ENCODE measurements at regions not wholly inside any gene's neighbourhood (a gene's known extent, or its start where the extent isn't known, plus 50 kb on each side); places are given as distances from the start of the nearest gene placed in this dataset.

GRCh38 chr19:20321139-20321763 is 154.2 kb downstream of the ZNF486 start:
- H4K20me1 ChIP-seq (ENCODE audit: insufficient read depth, low read length): no peaks in the 10 kb centered on the region
- TF ChIP-seq CTCF (IDR thresholded peaks at IDR 0.05; ENCODE audit: low read length) (no peak), EZH2 (IDR thresholded peaks at IDR 0.05; ENCODE audit: borderline replicate concordance, low read length) (no peak)
- peaks cover 31% of the 10 kb centered on the region for H3K4me1 ChIP-seq (ENCODE audit: insufficient read depth, low read length, severe bottlenecking)
- no peak overlapping the region for H3K4me2 ChIP-seq (ENCODE audit: low read length)
- H3K36me3 ChIP-seq (ENCODE audit: insufficient read depth, low read length): no peaks in the 10 kb centered on the region
- H3K9me2 ChIP-seq (ENCODE audit: low read depth, low read length): no peaks in the 10 kb centered on the region
- H3K27ac ChIP-seq (ENCODE audit: low read depth, low read length, poor library complexity, severe bottlenecking): no peak overlapping the region
- no peaks in the 10 kb centered on the region for H3K79me2 ChIP-seq (ENCODE audit: insufficient read depth, low read length)
- H3K27me3 ChIP-seq (ENCODE audit: insufficient read depth, low read length): no peaks in the 10 kb centered on the region
- no peaks in the 10 kb centered on the region for H3K9me3 ChIP-seq (ENCODE audit: low read length)
- no peak overlapping the region for H3K9ac ChIP-seq (ENCODE audit: low read length)
- H3K4me3 ChIP-seq (ENCODE audit: low read depth, low read length, poor library complexity, severe bottlenecking): no peak overlapping the region
- no peak overlapping the region for H2AFZ ChIP-seq (ENCODE audit: low read length)
- no peaks in the 10 kb centered on the region for H3F3A ChIP-seq (ENCODE audit: insufficient read depth, low read length)

- H4K20me1 ChIP-seq (ENCODE audit: insufficient read depth, low read length): no peaks in the 10 kb centered on the region
- no peaks in the 10 kb centered on the region for H3F3A ChIP-seq (ENCODE audit: insufficient read depth, low read length)
- no peaks in the 10 kb centered on the region for H3K79me2 ChIP-seq (ENCODE audit: insufficient read depth, low read length)
- no peaks in the 10 kb centered on the region for H3K36me3 ChIP-seq (ENCODE audit: insufficient read depth, low read length)
- no peak overlapping the region for H3K4me3 ChIP-seq (ENCODE audit: low read depth, low read length, poor library complexity, severe bottlenecking)
- H3K27ac ChIP-seq (ENCODE audit: low read depth, low read length, poor library complexity, severe bottlenecking): no peak overlapping the region
- H2AFZ ChIP-seq (ENCODE audit: low read length): no peak overlapping the region
- H3K9me2 ChIP-seq (ENCODE audit: low read depth, low read length): no peaks in the 10 kb centered on the region
- no peaks in the 10 kb centered on the region for H3K27me3 ChIP-seq (ENCODE audit: insufficient read depth, low read length)
- H3K4me1 ChIP-seq (ENCODE audit: insufficient read depth, low read length, severe bottlenecking): peaks cover 28% of the 10 kb centered on the region
- H3K9me3 ChIP-seq (ENCODE audit: low read length): no peaks in the 10 kb centered on the region
- TF ChIP-seq EZH2 (IDR thresholded peaks at IDR 0.05; ENCODE audit: borderline replicate concordance, low read length) (no peak), CTCF (IDR thresholded peaks at IDR 0.05; ENCODE audit: low read length) (no peak)
- H3K4me2 ChIP-seq (ENCODE audit: low read length): no peak overlapping the region
- no peak overlapping the region for H3K9ac ChIP-seq (ENCODE audit: low read length)
Observed at GRCh38 chr19:20320191-20320590, 153.2 kb downstream of the ZNF486 start.

DNA sequence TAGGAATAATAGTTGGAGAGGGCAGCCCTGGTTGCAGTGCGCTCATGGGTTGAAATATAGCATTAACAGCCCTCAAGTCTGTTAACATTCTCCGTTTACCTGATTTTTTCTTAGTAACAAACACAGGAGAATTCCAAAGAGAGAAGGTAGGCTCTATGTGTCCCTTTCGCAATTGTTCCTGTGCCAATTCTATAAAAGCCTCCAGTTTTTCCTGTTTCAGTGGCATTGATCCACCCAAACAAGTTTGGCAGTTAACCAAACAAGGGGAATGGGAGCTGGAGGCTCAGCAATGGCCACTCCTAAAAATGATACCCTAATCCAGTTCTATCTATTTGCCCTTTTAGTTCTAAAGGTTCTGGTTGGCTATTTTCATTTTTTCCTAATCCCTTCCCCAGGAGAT is 151.6 kb downstream of the ZNF486 start:
- H3K79me2 ChIP-seq (ENCODE audit: insufficient read depth, low read length): no peaks in the 10 kb centered on the region
- H3K9ac ChIP-seq (ENCODE audit: low read length): no peak overlapping the region
- no peaks in the 10 kb centered on the region for H3K36me3 ChIP-seq (ENCODE audit: insufficient read depth, low read length)

More for the DNA sequence above, 151.6 kb downstream of the ZNF486 start:
- no peak overlapping the region for H3K4me3 ChIP-seq (ENCODE audit: low read depth, low read length, poor library complexity, severe bottlenecking)
- peaks cover 12% of the 10 kb centered on the region for H3K4me1 ChIP-seq (ENCODE audit: insufficient read depth, low read length, severe bottlenecking)
- no peak overlapping the region for H2AFZ ChIP-seq (ENCODE audit: low read length)
- H3K9me2 ChIP-seq (ENCODE audit: low read depth, low read length): no peaks in the 10 kb centered on the region
- TF ChIP-seq EZH2 (IDR thresholded peaks at IDR 0.05; ENCODE audit: borderline replicate concordance, low read length) (no peak), CTCF (IDR thresholded peaks at IDR 0.05; ENCODE audit: low read length) (no peak)
- H3K4me2 ChIP-seq (ENCODE audit: low read length): no peak overlapping the region
- no peaks in the 10 kb centered on the region for H3K9me3 ChIP-seq (ENCODE audit: low read length)
- no peaks in the 10 kb centered on the region for H3K27me3 ChIP-seq (ENCODE audit: insufficient read depth, low read length)
- H4K20me1 ChIP-seq (ENCODE audit: insufficient read depth, low read length): no peaks in the 10 kb centered on the region
- no peak overlapping the region for H3K27ac ChIP-seq (ENCODE audit: low read depth, low read length, poor library complexity, severe bottlenecking)
- no peaks in the 10 kb centered on the region for H3F3A ChIP-seq (ENCODE audit: insufficient read depth, low read length)
